ENCODE measurements at regions not wholly inside any gene's neighbourhood (a gene's known extent, or its start where the extent isn't known, plus 50 kb on each side); places are given as distances from the start of the nearest gene placed in this dataset.

DNA sequence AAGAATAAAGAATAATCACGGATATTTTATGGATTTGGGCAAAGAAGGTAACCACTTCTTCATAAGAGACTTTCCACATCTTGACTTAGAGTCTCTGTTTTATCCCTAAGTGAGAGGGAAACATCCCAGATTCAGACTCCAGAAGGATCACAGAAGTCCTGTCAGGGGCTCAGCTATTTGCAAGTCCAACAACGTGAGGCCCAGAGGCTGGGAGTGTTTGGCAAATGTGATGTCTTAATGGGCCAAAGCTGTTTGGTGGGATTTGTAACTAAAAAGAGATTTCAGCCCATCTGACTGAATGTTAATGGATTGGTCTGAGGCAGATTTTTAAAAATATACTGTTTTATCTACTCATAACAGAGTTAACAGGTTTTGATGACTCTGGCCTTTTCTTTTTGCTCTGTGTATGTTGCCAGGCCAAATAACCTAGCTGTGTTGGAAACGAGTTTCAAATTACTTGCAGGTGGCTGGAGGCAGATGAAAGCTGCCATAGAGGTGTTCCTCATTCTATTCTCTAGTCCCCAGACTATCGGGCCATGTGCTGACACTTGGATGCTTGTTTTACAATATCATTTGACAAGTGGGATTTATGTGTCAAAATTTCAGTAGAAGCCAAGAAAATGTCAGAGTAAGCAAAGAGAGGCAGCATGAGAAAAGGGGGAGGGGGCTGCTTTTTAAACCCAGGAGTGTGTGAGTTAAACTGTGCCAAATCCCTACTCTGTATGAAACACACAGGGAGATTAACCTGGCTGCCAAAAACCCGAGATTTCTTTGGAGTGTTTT is 330.9 kb downstream of the DCHS2 start:
- TF ChIP-seq, protein P1, sequence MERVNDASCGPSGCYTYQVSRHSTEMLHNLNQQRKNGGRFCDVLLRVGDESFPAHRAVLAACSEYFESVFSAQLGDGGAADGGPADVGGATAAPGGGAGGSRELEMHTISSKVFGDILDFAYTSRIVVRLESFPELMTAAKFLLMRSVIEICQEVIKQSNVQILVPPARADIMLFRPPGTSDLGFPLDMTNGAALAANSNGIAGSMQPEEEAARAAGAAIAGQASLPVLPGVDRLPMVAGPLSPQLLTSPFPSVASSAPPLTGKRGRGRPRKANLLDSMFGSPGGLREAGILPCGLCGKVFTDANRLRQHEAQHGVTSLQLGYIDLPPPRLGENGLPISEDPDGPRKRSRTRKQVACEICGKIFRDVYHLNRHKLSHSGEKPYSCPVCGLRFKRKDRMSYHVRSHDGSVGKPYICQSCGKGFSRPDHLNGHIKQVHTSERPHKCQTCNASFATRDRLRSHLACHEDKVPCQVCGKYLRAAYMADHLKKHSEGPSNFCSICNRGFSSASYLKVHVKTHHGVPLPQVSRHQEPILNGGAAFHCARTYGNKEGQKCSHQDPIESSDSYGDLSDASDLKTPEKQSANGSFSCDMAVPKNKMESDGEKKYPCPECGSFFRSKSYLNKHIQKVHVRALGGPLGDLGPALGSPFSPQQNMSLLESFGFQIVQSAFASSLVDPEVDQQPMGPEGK (CRISPR knock-in tag; IDR thresholded peaks at IDR 0.05; ENCODE audit: borderline replicate concordance): no peak
- TF ChIP-seq ZNF565 (CRISPR knock-in tag; conservative IDR thresholded peaks at IDR 0.05; ENCODE audit: low read depth) (no peak), ZC3H10 (CRISPR knock-in tag; IDR thresholded peaks at IDR 0.05) (no peak), OSR1 (CRISPR knock-in tag; IDR thresholded peaks at IDR 0.05) (no peak)

All from SK-N-SH treated with all-trans-retinoic acid at 6 μM for 48 hours (cell line).